ENCODE measurements at regions not wholly inside any gene's neighbourhood (a gene's known extent, or its start where the extent isn't known, plus 50 kb on each side); places are given as distances from the start of the nearest gene placed in this dataset.

GRCh38 chr9:26527931-26528330, 364.7 kb downstream of the CAAP1 start:
- H3K27ac ChIP-seq (ENCODE audit: low read depth, low read length) = no peak overlapping the region

GRCh38 chr9:26524267-26524666, 368.3 kb downstream of the CAAP1 start:
- Histone ChIP-seq H3K36me3 (ENCODE audit: insufficient read depth, low read length) (no peaks in the 10 kb centered on the region), H3K27ac (ENCODE audit: low read depth, low read length) (no peak overlapping the region), H3K27me3 (ENCODE audit: insufficient read depth, low read length) (no peaks in the 10 kb centered on the region), H3K4me2 (ENCODE audit: insufficient read depth, low read length) (no peak overlapping the region), H3K9me3 (ENCODE audit: low read depth, low read length) (no peaks in the 10 kb centered on the region), H3K4me1 (ENCODE audit: insufficient read depth, low read length) (no peaks in the 10 kb centered on the region), H4K20me1 (ENCODE audit: insufficient read depth, low read length) (no peaks in the 10 kb centered on the region), H2AFZ (ENCODE audit: low read length) (no peak overlapping the region), H3K4me3 (ENCODE audit: insufficient read depth, low read length) (no peak overlapping the region), H3K79me2 (ENCODE audit: insufficient read depth, low read length) (no peaks in the 10 kb centered on the region)
- no peak for DNase-seq (ENCODE audit: insufficient read length, low spot score, missing footprints)
- TF ChIP-seq CTCF (IDR thresholded peaks at IDR 0.05; ENCODE audit: extremely low read depth, low read depth, low read length) = no peak

More at GRCh38 chr9:26527931-26528330, 364.7 kb downstream of the CAAP1 start:
- Histone ChIP-seq H3K27me3 (ENCODE audit: insufficient read depth, low read length) (no peaks in the 10 kb centered on the region), H3K4me3 (ENCODE audit: insufficient read depth, low read length) (no peak overlapping the region), H3K9me3 (ENCODE audit: low read depth, low read length) (no peaks in the 10 kb centered on the region), H3K4me1 (ENCODE audit: insufficient read depth, low read length) (no peaks in the 10 kb centered on the region), H3K79me2 (ENCODE audit: insufficient read depth, low read length) (no peaks in the 10 kb centered on the region), H3K36me3 (ENCODE audit: insufficient read depth, low read length) (no peaks in the 10 kb centered on the region), H4K20me1 (ENCODE audit: insufficient read depth, low read length) (no peaks in the 10 kb centered on the region), H3K4me2 (ENCODE audit: insufficient read depth, low read length) (no peak overlapping the region), H2AFZ (ENCODE audit: low read length) (no peak overlapping the region)
- no peak for TF ChIP-seq CTCF (IDR thresholded peaks at IDR 0.05; ENCODE audit: extremely low read depth, low read depth, low read length)
- no peak for DNase-seq (ENCODE audit: insufficient read length, low spot score, missing footprints)

- Histone ChIP-seq H3K4me1 (ENCODE audit: insufficient read depth, low read length) (no peaks in the 10 kb centered on the region), H2AFZ (ENCODE audit: low read length) (no peak overlapping the region), H3K4me2 (ENCODE audit: insufficient read depth, low read length) (no peak overlapping the region), H3K36me3 (ENCODE audit: insufficient read depth, low read length) (no peaks in the 10 kb centered on the region), H3K4me3 (ENCODE audit: insufficient read depth, low read length) (no peak overlapping the region), H3K9me3 (ENCODE audit: low read depth, low read length) (no peaks in the 10 kb centered on the region), H3K27ac (ENCODE audit: low read depth, low read length) (no peak overlapping the region), H3K79me2 (ENCODE audit: insufficient read depth, low read length) (no peaks in the 10 kb centered on the region), H3K27me3 (ENCODE audit: insufficient read depth, low read length) (no peaks in the 10 kb centered on the region), H4K20me1 (ENCODE audit: insufficient read depth, low read length) (no peaks in the 10 kb centered on the region)
- TF ChIP-seq CTCF (IDR thresholded peaks at IDR 0.05; ENCODE audit: extremely low read depth, low read depth, low read length) = no peak
- DNase-seq (ENCODE audit: insufficient read length, low spot score, missing footprints) = no peak
These were observed 369.0 kb downstream of the CAAP1 start for GRCh38 chr9:26523577-26523976.

- H3K4me1 ChIP-seq (ENCODE audit: insufficient read depth, low read length) = no peaks in the 10 kb centered on the region
- no peak overlapping the region for H3K4me3 ChIP-seq (ENCODE audit: insufficient read depth, low read length)
- no peak overlapping the region for H3K4me2 ChIP-seq (ENCODE audit: insufficient read depth, low read length)
- no peaks in the 10 kb centered on the region for H4K20me1 ChIP-seq (ENCODE audit: insufficient read depth, low read length)
- no peaks in the 10 kb centered on the region for H3K79me2 ChIP-seq (ENCODE audit: insufficient read depth, low read length)
- DNase-seq (ENCODE audit: insufficient read length, low spot score, missing footprints) = no peak
- H2AFZ ChIP-seq (ENCODE audit: low read length) = no peak overlapping the region
- TF ChIP-seq CTCF (IDR thresholded peaks at IDR 0.05; ENCODE audit: extremely low read depth, low read depth, low read length) = no peak
- H3K36me3 ChIP-seq (ENCODE audit: insufficient read depth, low read length) = no peaks in the 10 kb centered on the region
- H3K9me3 ChIP-seq (ENCODE audit: low read depth, low read length) = no peaks in the 10 kb centered on the region
- no peaks in the 10 kb centered on the region for H3K27me3 ChIP-seq (ENCODE audit: insufficient read depth, low read length)
- H3K27ac ChIP-seq (ENCODE audit: low read depth, low read length) = no peak overlapping the region
These were observed 372.5 kb downstream of the CAAP1 start for GRCh38 chr9:26520141-26520540.

Data from osteoblast (primary cell).